Spleen (tissue), 11 donors: ENCODE measurements at regions not wholly inside any gene's neighbourhood (a gene's known extent, or its start where the extent isn't known, plus 50 kb on each side); places are given as distances from the start of the nearest gene placed in this dataset.
"Not testable (repeated sequence)": the region's sequence is repeated elsewhere in the genome, so short reads cannot be mapped to it uniquely, and the experiment has no call there.

Experiments
- DNase-seq: peaks from one replicate; pipeline ENCODE4 v3.0.0-alpha.2; 2020
- H3K27ac ChIP-seq, 8 donors: fragments of 200-600 bp; sonication (generic) in 7 of 8; 1 replicate in 4 of 8; 2 replicates in 4 of 8; pipeline versions ENCODE4 v1.5.0 to v1.8.0; 2016 to 2021; ENCODE audit warnings: inconsistent platforms in 4 of 8, mild to moderate bottlenecking in 4 of 8, moderate library complexity in 1 of 8
- H3K27me3 ChIP-seq, 7 donors: fragments of 200-600 bp; sonication (generic) in 6 of 7; replicated peaks in 1 of 7; 1 replicate in 4 of 7; 2 replicates in 3 of 7; pipeline versions ENCODE4 v1.5.0 to v1.8.0; 2016 to 2021; ENCODE audit warnings: inconsistent platforms in 3 of 7, mild to moderate bottlenecking in 1 of 7
- H3K36me3 ChIP-seq, 6 donors: fragments of 200-600 bp; sonication (generic) in 5 of 6; 1 replicate in 4 of 6; 2 replicates in 2 of 6; pipeline versions ENCODE4 v1.5.0 to v1.8.0; 2016 to 2021; ENCODE audit warnings: inconsistent platforms in 2 of 6
- H3K4me1 ChIP-seq, 6 donors: fragments of 200-600 bp; sonication (generic) in 5 of 6; 1 replicate in 3 of 6; 2 replicates in 3 of 6; pipeline versions ENCODE4 v1.5.0 to v1.8.0; 2016 to 2021; ENCODE audit warnings: inconsistent platforms in 3 of 6
- H3K4me3 ChIP-seq, 8 donors: fragments of 200-600 bp; sonication (generic) in 7 of 8; 1 replicate in 4 of 8; 2 replicates in 4 of 8; pipeline versions ENCODE4 v1.5.0 to v1.8.0; 2016 to 2021; ENCODE audit warnings: inconsistent platforms in 4 of 8, mild to moderate bottlenecking in 4 of 8, moderate library complexity in 2 of 8
- H3K9me3 ChIP-seq, 8 donors: fragments of 200-600 bp; sonication (generic) in 7 of 8; 1 replicate in 4 of 8; 2 replicates in 4 of 8; pipeline versions ENCODE4 v1.5.0 to v1.8.0; 2016 to 2021; ENCODE audit warnings: inconsistent platforms in 4 of 8
- CTCF ChIP-seq, 11 experiments: fragments of 200-600 bp in 7 of 11; fragments of 450-650 bp in 4 of 11; sonication (generic) in 4 of 11; IDR thresholded peaks in 8 of 11; conservative IDR thresholded peaks in 3 of 11; 1 replicate in 7 of 11; 2 replicates in 4 of 11; pipeline versions ENCODE4 v1.4.0 to v1.8.0; 2016 to 2021; ENCODE audit warnings: antibody characterized with exemption in 11 of 11, inconsistent platforms in 4 of 11, mild to moderate bottlenecking in 1 of 11
- POLR2A ChIP-seq, 3 donors: fragments of 450-650 bp; IDR thresholded peaks; one replicate each; pipeline ENCODE4 v1.5.1; 2017; ENCODE audit warnings: antibody characterized with exemption in 3 of 3, mild to moderate bottlenecking in 1 of 3
- POLR2AphosphoS5 ChIP-seq, 3 donors: sonication (generic); formaldehyde crosslinking; IDR thresholded peaks; one replicate each; pipeline ENCODE4 v1.5.1; 2017; ENCODE audit warnings: antibody characterized with exemption in 3 of 3
- WGBS, 5 donors: extraction: QIAGEN DNeasy Blood & Tissue Kit in 3 of 5; methylation state at CpG; one replicate each; pipeline versions ENCODE4 v1.1.5 to v1.1.7; 2013 to 2018; 5-methylcytosine and 5-hydroxymethylcytosine counted together
- intact Hi-C: fragments of 100-400 bp; cut with DNase I; formaldehyde crosslinking; loops from one replicate; pipeline ENCODE4 v1.15.0; 2023; ENCODE audit warnings: low total_unique reads
- donor health status: healthy with polysubstance abuse.
- donor health status: DM: no; HTN: no; CAD: no; lungs with moderate emphysema.
- donor health status: DM: no; HTN: no; CAD: no.
- donor health status: Bipolar disorder and iron deficiency.
- donor health status: healthy.
- donor health status: DM: no; HTN: no; CAD: no.
- donor health status: DM: yes; HTN: yes; CAD: no.

DNA sequence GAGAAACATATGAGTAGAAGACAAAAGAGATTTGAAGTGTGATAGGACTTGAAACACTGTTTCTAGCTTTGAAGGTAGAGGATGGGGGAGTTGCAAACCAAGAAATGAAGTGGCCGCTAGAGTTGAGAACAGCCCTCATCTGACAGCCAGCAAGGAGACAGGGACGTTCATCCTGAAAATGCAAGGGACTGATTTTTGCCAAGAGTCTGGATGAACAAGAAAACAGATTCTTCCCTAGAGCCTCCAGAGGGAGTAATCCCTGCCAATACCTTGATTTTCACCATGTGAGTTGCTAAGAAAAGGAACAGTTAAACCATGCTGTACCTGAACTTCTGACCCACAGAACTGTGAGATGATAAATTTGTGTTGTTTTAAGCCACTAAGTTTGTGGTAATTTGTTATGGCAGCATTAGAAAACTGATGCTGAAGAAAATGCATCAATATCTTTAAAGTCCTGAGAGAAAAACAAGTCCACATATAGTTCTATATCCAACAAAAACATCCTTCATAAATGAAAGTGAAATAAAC lies 154.0 kb upstream of the ADAMTSL1 start:
- DNase-seq, result no peak
- TF ChIP-seq POLR2AphosphoS5 (IDR thresholded peaks at IDR 0.05), result no peak
- TF ChIP-seq CTCF (IDR thresholded peaks at IDR 0.05 in 8 of 11, conservative IDR thresholded peaks at IDR 0.05 in 3 of 11), result no peak
- no peak for TF ChIP-seq POLR2A (IDR thresholded peaks at IDR 0.05)
- 75 to 92% (median 77%) methylated on average over 2 of the region's 2 CpGs for WGBS, 5 donors
- intact Hi-C loops, result no loop called here
- no peaks in the 10 kb centered on the region for H3K27me3 ChIP-seq
- H3K36me3 ChIP-seq, result no peaks in the 10 kb centered on the region
- peaks cover 0 to 19% (median 12%) of the 10 kb centered on the region in 8 donors for H3K9me3 ChIP-seq
- H3K27ac ChIP-seq, result no peak overlapping the region
- no peak overlapping the region for H3K4me3 ChIP-seq
- no peaks in the 10 kb centered on the region for H3K4me1 ChIP-seq

- Histone ChIP-seq H3K9me3 (peaks cover 0 to 7% (median 0%) of the 10 kb centered on the region in 8 donors), H3K36me3 (no peaks in the 10 kb centered on the region), H3K4me1 (no peaks in the 10 kb centered on the region), H3K27me3 (no peaks in the 10 kb centered on the region), H3K27ac (no peak overlapping the region), H3K4me3 (no peak overlapping the region)
- intact Hi-C loops, result no loop called here
- 77 to 92% (median 84%) methylated on average over 2 of the region's 2 CpGs for WGBS, 5 donors
- no peak for TF ChIP-seq POLR2A (IDR thresholded peaks at IDR 0.05)
- TF ChIP-seq CTCF (IDR thresholded peaks at IDR 0.05 in 8 of 11, conservative IDR thresholded peaks at IDR 0.05 in 3 of 11), result no peak
- no peak for TF ChIP-seq POLR2AphosphoS5 (IDR thresholded peaks at IDR 0.05)
- DNase-seq, result no peak
Measured at GRCh38 chr9:18324928-18325745, 148.8 kb upstream of the ADAMTSL1 start.

- H3K27me3 ChIP-seq, DNase-seq, H3K27ac ChIP-seq, H3K4me3 ChIP-seq, intact Hi-C loops, H3K4me1 ChIP-seq, H3K36me3 ChIP-seq, H3K9me3 ChIP-seq: not testable (repeated sequence)
- 87 to 98% (median 96%) methylated on average over 7 of the region's 7 CpGs for WGBS, 5 donors
Measured at GRCh38 chr9:18325746-18326011, 148.3 kb upstream of the ADAMTSL1 start.

DNA sequence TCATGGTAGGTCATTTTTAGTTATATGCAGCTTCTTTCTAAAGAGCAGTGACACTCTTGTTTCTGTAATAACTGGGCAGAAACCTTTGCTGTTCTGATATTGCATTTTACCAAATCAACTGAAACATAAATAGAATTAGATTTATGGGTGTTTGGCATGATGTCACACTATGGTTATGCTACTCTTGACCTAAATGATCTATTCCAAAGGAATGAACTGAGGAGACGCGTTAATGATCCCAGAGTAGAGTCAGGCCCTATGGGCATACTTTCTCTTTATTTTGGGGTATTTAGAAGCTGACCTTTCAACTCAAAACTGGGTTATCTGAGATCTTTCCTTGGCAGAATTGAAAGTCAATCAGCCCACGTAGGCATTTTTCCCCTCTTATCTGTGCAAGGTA lies 146.8 kb upstream of the ADAMTSL1 start:
- H3K4me3 ChIP-seq, result no peak overlapping the region
- no peaks in the 10 kb centered on the region for H3K4me1 ChIP-seq
- TF ChIP-seq POLR2AphosphoS5 (IDR thresholded peaks at IDR 0.05) (no peak), POLR2A (IDR thresholded peaks at IDR 0.05) (no peak), CTCF (IDR thresholded peaks at IDR 0.05 in 8 of 11, conservative IDR thresholded peaks at IDR 0.05 in 3 of 11) (no peak)
- WGBS, 5 donors, result 83 to 92% (median 88%) methylated on average over 3 of the region's 3 CpGs
- peaks cover 0 to 7% (median 0%) of the 10 kb centered on the region in 8 donors for H3K9me3 ChIP-seq
- H3K36me3 ChIP-seq, result no peaks in the 10 kb centered on the region
- no peak overlapping the region for H3K27ac ChIP-seq
- H3K27me3 ChIP-seq, result no peaks in the 10 kb centered on the region
- DNase-seq, result no peak
- intact Hi-C loops, result no loop called here
